Neural cell (in vitro differentiated cells): ENCODE measurements at regions not wholly inside any gene's neighbourhood (a gene's known extent, or its start where the extent isn't known, plus 50 kb on each side); places are given as distances from the start of the nearest gene placed in this dataset.

ENCODE experiments used
- H2AFZ ChIP-seq: fragments of 200-600, 300-800 bp; sonication (generic), shearing (Covaris generic); 2 replicates; pipeline ENCODE4 v1.6.0; 2014; ENCODE audit warnings: low read depth, mild to moderate bottlenecking, antibody characterized with exemption, low read length, moderate library complexity
- H3F3A ChIP-seq: fragments of 200-600 bp; shearing (Covaris generic); 2 replicates; pipeline ENCODE4 v1.6.1; 2016; ENCODE audit warnings: mild to moderate bottlenecking, moderate library complexity, mixed read lengths, antibody characterized with exemption, low read length; ENCODE audit not compliant: insufficient read depth, poor library complexity, severe bottlenecking
- H3K27ac ChIP-seq: fragments of 200-600, 300-800 bp; sonication (generic), shearing (Covaris generic); 2 replicates; pipeline ENCODE4 v1.5.1; 2014; ENCODE audit warnings: mild to moderate bottlenecking, low read length, moderate library complexity
- H3K27me3 ChIP-seq: fragments of 300-800, 200-600 bp; sonication (generic), shearing (Covaris generic); 2 replicates; pipeline ENCODE4 v1.6.0; 2014; ENCODE audit warnings: mild to moderate bottlenecking, low read depth, low read length, moderate library complexity; ENCODE audit not compliant: insufficient read depth
- H3K36me3 ChIP-seq: fragments of 300-800, 200-600 bp; sonication (generic), shearing (Covaris generic); 2 replicates; pipeline ENCODE4 v1.5.1; 2014; ENCODE audit warnings: mild to moderate bottlenecking, antibody characterized with exemption, low read length, moderate library complexity; ENCODE audit not compliant: insufficient read depth
- H3K4me2 ChIP-seq: fragments of 300-800, 200-600 bp; sonication (generic), shearing (Covaris generic); 2 replicates; pipeline ENCODE4 v1.6.0; 2014; ENCODE audit warnings: mild to moderate bottlenecking, low read length
- H3K4me3 ChIP-seq: fragments of 300-800, 200-600 bp; sonication (generic), shearing (Covaris generic); 2 replicates; pipeline ENCODE4 v1.5.1; 2014; ENCODE audit warnings: mild to moderate bottlenecking, low read length, moderate library complexity
- H3K79me2 ChIP-seq: fragments of 200-600 bp; shearing (Covaris generic); replicated peaks from 2 replicates; pipeline ENCODE4 v1.6.0; 2014; ENCODE audit warnings: mild to moderate bottlenecking, low read length, moderate library complexity; ENCODE audit not compliant: insufficient read depth
- H3K9ac ChIP-seq: fragments of 300-800, 200-600 bp; sonication (generic), shearing (Covaris generic); 2 replicates; pipeline ENCODE4 v1.6.1; 2016; ENCODE audit warnings: mild to moderate bottlenecking, low read length, mixed read lengths
- H3K9me2 ChIP-seq: fragments of 200-600 bp; shearing (Covaris generic); 2 replicates; pipeline ENCODE4 v1.6.1; 2016; ENCODE audit warnings: mild to moderate bottlenecking, low read length, mixed read lengths; ENCODE audit not compliant: insufficient read depth
- H3K9me3 ChIP-seq: fragments of 200-600, 300-800 bp; sonication (generic), shearing (Covaris generic); 2 replicates; pipeline ENCODE4 v1.6.1; 2016; ENCODE audit warnings: mild to moderate bottlenecking, mixed run types, low read length, moderate library complexity, mixed read lengths
- H4K20me1 ChIP-seq: fragments of 200-600 bp; shearing (Covaris generic); 2 replicates; pipeline ENCODE4 v1.6.1; 2016; ENCODE audit warnings: mild to moderate bottlenecking, mixed run types; ENCODE audit not compliant: insufficient read depth
- CTCF ChIP-seq: fragments of 450-650 bp; IDR thresholded peaks from 2 replicates; pipeline ENCODE4 v1.5.1; 2014; ENCODE audit warnings: antibody characterized with exemption, mild to moderate bottlenecking, moderate library complexity; ENCODE audit not compliant: poor library complexity, severe bottlenecking
- EP300 ChIP-seq: fragments of 450-650 bp; conservative IDR thresholded peaks from 2 replicates; pipeline ENCODE4 v1.6.1; 2014; ENCODE audit warnings: antibody characterized with exemption, mild to moderate bottlenecking, moderate library complexity; ENCODE audit not compliant: poor library complexity, severe bottlenecking
- EZH2 ChIP-seq: fragments of 200-600, 300-800 bp; shearing (Covaris generic), sonication (generic); IDR thresholded peaks from 2 replicates; pipeline ENCODE4 v1.6.1; 2014; ENCODE audit warnings: antibody characterized with exemption, low read length, borderline replicate concordance, mild to moderate bottlenecking; ENCODE audit not compliant: insufficient read depth, poor library complexity, severe bottlenecking
- MXI1 ChIP-seq: fragments of 450-650 bp; conservative IDR thresholded peaks from 2 replicates; pipeline ENCODE4 v1.6.1; 2014; ENCODE audit warnings: antibody characterized with exemption, mild to moderate bottlenecking; ENCODE audit not compliant: poor library complexity, severe bottlenecking
- POLR2AphosphoS5 ChIP-seq: IDR thresholded peaks from 2 replicates; pipeline ENCODE4 v1.6.1; 2012
- RAD21 ChIP-seq: fragments of 450-650 bp; conservative IDR thresholded peaks from 2 replicates; pipeline ENCODE4 v1.6.1; 2014; ENCODE audit warnings: antibody characterized with exemption, mild to moderate bottlenecking, moderate library complexity
- SMC3 ChIP-seq: fragments of 450-650 bp; conservative IDR thresholded peaks from 2 replicates; pipeline ENCODE4 v1.6.1; 2014; ENCODE audit warnings: antibody characterized with exemption, mild to moderate bottlenecking, moderate library complexity; ENCODE audit not compliant: poor library complexity
- TAF1 ChIP-seq: IDR thresholded peaks from 2 replicates; pipeline ENCODE4 v1.6.1; 2012; ENCODE audit warnings: low read depth
- TF ChIP-seq, protein P1 (sequence below): IDR thresholded peaks from 2 replicates; pipeline ENCODE4 v1.6.1; 2012; ENCODE audit warnings: borderline replicate concordance

GRCh38 chr12:124506832-124507153 is 60.6 kb downstream of the NCOR2 start:
- Histone ChIP-seq H3K79me2 (no peaks in the 10 kb centered on the region), H3K9ac (no peak overlapping the region), H3K27ac (no peak overlapping the region), H2AFZ (no peak overlapping the region), H3F3A (no peaks in the 10 kb centered on the region), H3K36me3 (no peaks in the 10 kb centered on the region), H3K4me3 (no peak overlapping the region), H3K9me3 (no peaks in the 10 kb centered on the region), H3K4me2 (no peak overlapping the region), H4K20me1 (no peaks in the 10 kb centered on the region), H3K9me2 (no peaks in the 10 kb centered on the region), H3K27me3 (no peaks in the 10 kb centered on the region)
- TF ChIP-seq MXI1 = no peak
- no peak for TF ChIP-seq CTCF
- TF ChIP-seq RAD21 = no peak
- no peak for TF ChIP-seq EP300
- no peak for TF ChIP-seq POLR2AphosphoS5
- TF ChIP-seq, protein P1, sequence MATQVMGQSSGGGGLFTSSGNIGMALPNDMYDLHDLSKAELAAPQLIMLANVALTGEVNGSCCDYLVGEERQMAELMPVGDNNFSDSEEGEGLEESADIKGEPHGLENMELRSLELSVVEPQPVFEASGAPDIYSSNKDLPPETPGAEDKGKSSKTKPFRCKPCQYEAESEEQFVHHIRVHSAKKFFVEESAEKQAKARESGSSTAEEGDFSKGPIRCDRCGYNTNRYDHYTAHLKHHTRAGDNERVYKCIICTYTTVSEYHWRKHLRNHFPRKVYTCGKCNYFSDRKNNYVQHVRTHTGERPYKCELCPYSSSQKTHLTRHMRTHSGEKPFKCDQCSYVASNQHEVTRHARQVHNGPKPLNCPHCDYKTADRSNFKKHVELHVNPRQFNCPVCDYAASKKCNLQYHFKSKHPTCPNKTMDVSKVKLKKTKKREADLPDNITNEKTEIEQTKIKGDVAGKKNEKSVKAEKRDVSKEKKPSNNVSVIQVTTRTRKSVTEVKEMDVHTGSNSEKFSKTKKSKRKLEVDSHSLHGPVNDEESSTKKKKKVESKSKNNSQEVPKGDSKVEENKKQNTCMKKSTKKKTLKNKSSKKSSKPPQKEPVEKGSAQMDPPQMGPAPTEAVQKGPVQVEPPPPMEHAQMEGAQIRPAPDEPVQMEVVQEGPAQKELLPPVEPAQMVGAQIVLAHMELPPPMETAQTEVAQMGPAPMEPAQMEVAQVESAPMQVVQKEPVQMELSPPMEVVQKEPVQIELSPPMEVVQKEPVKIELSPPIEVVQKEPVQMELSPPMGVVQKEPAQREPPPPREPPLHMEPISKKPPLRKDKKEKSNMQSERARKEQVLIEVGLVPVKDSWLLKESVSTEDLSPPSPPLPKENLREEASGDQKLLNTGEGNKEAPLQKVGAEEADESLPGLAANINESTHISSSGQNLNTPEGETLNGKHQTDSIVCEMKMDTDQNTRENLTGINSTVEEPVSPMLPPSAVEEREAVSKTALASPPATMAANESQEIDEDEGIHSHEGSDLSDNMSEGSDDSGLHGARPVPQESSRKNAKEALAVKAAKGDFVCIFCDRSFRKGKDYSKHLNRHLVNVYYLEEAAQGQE = no peak
- no peak for TF ChIP-seq EZH2
- no peak for TF ChIP-seq TAF1
- no peak for TF ChIP-seq SMC3

GRCh38 chr12:124506145-124506831 is 61.1 kb downstream of the NCOR2 start:
- Histone ChIP-seq H3K27ac (no peak overlapping the region), H3K4me2 (no peak overlapping the region), H3K9ac (no peak overlapping the region)

More at GRCh38 chr12:124506145-124506831, 61.1 kb downstream of the NCOR2 start:
- H3K27me3 ChIP-seq = no peaks in the 10 kb centered on the region
- H3K9me2 ChIP-seq = no peaks in the 10 kb centered on the region
- no peak overlapping the region for H3K4me3 ChIP-seq
- TF ChIP-seq MXI1 = no peak
- TF ChIP-seq RAD21 = no peak
- TF ChIP-seq, protein P1 = no peak
- no peak for TF ChIP-seq CTCF
- no peak for TF ChIP-seq EZH2
- no peak for TF ChIP-seq EP300
- no peak for TF ChIP-seq POLR2AphosphoS5
- TF ChIP-seq TAF1 = no peak
- TF ChIP-seq SMC3 = no peak
- H2AFZ ChIP-seq = no peak overlapping the region
- no peaks in the 10 kb centered on the region for H3K36me3 ChIP-seq
- H3F3A ChIP-seq = no peaks in the 10 kb centered on the region
- no peaks in the 10 kb centered on the region for H3K9me3 ChIP-seq
- no peaks in the 10 kb centered on the region for H4K20me1 ChIP-seq
- H3K79me2 ChIP-seq = no peaks in the 10 kb centered on the region
